Left renal pelvis (tissue), 4 donors: ENCODE measurements at regions not wholly inside any gene's neighbourhood (a gene's known extent, or its start where the extent isn't known, plus 50 kb on each side); places are given as distances from the start of the nearest gene placed in this dataset.
"Not testable (repeated sequence)": the region's sequence is repeated elsewhere in the genome, so short reads cannot be mapped to it uniquely, and the experiment has no call there.

Source experiments
- DNase-seq, 4 donors: peaks; one replicate each; pipeline ENCODE4 v3.0.0-alpha.2; 2013; ENCODE audit warnings: low read depth in 4 of 4, low spot score in 3 of 4

DNA sequence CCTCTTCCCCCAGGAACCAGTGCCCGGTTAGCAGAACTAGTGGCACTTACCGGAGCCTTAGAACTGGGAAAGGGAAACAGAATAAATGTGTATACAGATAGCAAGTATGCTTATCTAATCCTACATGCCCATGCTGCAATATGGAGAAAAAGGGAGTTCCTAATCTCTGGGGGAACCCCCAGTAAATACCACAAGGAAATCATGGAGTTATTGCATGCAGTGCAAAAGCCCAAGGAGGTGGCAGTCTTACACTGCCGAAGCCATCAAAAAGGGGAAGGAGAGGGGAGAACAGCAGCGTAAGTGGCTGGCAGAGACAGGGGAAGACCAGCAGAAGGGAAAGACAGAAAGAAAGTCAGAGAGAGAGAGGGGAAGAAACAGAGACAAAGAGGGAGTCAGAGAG, 556.7 kb upstream of the SPRY2 start:
- not testable (repeated sequence) for DNase-seq

DNA sequence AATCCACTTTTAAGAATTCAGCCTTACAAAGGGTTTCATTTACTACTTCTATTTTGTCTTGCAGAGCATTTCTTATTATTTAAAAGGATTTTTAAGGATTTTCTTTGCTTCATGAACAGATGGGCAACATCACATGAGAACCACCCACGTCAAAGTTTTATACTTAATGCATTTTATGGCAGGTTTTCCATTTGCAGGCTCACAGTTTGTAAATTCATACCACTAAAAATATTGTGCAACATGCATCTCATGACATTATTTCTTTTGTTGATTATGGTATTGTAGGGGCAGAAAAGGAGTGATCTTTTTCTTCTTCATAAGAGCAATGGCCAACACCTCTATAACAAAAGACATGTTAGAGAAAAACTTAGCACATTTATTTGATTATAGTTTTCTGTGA, 554.0 kb upstream of the SPRY2 start:
- DNase-seq: no peak

DNA sequence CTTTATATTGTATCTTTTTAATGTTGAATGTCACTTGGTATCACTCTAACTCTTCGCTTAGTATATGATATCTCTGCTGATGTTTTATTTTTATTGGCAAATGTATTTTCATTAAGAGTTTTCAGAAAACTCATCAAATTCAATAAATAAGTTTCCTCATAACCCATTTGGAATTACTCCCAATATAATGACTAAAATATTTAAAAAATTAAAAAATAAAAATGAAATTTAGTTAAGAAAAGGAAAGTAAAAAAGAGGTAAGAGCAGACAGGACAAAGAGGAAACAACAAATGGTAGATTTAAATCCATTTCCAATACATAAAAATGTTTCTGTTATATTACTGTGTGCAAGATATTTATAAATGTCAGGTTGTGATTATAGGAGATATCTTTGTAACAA, 548.9 kb upstream of the SPRY2 start:
- no peak for DNase-seq

DNA sequence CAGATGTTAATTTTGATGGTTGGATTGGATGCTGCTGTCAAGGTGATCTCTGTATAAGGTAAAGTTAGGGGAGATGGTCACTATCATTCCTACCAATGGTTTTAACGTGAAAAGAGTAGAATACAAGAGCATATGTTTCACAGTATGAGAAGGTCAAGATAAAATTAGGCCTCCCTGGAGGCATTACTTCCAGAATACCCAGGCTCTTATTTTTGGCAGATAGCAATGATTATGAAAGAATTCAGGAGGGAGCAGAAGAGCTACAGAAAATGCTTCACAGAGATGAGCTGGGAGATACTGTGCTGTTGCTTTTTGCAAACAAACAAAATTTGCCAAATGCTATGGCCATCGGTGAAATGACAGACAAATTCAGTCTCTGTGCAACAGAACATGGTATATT, 547.5 kb upstream of the SPRY2 start:
- DNase-seq: no peak

DNA sequence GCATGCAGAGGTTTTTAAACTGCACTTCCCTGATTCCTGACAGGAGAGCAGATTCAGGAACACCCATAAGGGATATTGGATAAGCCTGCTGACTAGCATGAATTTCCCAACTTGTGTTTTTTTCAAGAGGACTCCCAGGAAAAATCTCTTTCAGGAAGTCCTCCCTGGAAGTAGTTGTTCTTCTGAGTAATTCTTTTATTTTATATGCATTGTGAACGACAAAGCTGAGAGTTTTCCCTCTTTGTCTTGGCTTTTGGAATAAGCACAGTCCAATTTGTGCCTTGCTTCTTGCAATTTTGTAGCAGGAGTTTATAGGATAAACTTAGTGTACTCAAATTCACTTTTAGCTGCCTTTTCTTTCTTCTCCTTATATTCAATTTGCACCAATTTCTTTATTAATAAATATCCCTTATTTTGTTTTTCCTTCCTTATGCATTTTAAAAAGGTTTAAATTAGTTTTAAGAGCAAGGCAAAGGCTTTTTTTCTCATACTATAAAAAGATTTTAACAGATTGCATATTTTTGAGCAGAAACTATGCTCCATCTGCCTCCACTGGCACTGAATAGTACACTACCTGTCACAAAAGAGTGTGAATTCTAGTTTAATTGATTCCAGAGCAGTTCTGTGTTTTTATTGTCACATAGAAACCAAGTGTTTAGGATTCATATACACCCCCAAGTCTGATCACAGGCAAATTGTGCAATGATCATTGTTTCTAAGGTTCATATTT, 543.3 kb upstream of the SPRY2 start:
- DNase-seq: no peak

DNA sequence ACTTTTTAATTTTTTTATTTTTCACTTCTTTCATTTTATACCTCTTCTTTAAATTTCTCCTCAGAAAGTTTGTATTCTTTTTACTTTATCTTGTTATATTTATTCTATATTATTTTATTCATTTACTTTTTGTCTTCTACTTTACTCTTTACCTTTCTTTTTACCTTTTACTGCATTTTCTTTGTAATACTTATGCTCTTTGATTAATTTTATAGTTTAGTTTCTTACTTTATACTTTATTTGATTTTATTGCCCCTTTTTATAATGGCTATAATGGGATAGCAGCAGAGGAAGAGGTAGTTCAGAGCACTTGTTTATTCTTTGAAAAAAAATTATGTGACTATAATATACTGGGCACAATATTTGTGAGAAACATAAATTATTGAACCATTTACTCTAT, 542.6 kb upstream of the SPRY2 start:
- DNase-seq: no peak

DNA sequence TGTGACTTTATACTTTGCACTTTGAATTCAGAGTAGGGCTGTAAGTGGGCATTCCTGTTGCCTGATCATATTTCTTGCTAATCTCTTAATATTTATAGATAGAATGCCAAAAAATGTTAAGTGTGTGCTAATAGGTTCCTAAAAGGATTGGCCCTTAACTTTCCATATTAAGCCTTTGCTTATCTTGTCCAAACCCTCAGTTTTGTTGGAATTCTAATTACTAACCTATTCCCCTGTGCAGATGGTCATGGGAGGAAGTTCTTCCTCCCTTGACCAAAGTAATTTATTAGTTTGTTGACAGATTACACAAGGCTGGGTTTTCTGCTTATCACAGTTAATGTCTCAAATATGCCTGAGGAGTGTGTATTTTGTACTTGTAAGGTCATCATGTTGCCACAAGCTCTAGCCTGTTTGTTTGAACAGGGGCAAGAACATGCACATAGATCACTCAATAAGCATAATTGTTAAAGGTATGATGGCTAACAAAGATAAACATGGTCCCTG, 541.1 kb upstream of the SPRY2 start:
- DNase-seq: no peak

DNA sequence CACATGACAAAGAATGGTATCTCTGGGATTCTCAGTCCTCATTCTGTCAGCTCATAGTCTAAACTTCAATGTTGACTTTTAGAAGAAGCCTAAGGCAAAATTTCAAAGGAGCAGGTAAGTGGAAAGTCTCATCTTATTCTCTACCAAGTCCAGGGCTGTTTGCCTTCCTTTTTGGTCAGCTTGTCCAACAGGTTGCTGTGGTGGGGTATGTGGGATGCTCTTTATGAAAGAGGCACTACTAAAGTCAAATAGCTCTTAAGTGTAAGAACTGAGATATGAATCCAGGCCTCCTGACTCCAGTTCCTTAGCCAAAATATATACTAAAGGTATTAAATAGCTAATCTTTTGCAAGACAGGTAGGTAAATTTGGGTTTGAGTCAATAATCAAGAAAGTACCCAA, 540.6 kb upstream of the SPRY2 start:
- DNase-seq: no peak

DNA sequence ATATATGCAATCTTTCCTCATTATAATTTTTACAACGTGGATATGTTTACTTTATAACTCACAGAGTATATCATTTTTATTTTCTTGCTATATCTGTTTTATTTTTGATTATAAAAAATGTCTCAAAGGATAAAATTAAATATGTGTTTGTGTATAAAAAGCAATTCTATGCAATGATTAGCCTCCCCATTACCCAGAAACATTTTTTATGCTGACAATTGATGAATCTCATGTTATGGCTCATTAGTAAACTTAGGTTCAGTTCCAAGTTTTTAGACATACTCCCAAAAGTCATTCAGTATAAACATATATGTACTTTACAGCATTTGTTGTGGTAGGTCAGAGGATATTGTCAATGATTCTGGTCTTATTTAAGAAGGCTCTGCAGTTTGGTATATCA, 540.1 kb upstream of the SPRY2 start:
- peak in 2 of 4 donors; percentile 14 to 24 for DNase-seq

DNA sequence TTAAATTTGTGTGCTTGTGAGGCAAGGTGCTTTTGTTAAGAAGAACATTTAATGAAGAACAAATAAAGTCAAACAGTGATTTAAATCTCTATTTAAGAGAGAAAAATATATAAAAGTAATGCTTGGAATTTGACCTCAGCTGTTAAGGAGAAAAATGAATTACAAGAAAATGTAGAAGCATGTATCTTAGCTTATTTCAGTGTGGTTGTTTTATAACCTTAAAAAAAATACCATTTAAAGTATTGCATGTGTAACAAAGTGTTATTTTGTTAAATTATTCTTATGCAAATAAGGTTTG, 537.0 kb upstream of the SPRY2 start:
- DNase-seq: no peak

DNA sequence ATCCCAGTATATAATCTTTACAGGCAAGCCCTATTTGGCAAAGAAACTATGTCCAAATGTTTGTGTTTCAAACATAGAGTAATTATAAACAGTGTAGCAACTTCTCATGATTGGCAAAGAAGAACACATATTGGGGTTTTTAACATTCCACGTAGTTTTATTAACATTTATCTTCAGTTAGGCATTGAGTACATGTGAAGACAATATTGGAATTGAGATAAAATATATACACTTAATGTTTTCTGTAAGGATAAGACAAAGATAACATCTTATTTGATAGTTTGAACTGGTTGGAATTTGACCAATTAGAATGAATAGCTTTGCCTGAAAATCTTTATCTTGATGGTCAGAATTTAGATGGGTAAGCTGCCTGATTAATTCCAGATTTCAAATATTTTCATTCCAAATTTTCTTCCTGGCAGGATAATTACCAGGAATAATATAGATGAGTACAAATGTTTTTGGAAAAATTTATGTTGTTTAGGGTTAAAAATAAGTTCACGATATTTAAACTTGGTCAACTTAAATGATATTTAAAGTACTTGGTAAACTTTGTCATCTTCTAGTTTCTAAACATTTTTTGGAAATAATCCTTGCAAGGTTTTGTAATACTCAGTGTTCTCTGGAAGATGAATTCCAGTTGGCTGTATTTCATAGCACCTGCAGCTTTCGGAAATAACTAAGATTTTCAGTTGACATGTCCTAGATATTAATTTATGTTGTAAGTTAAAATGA, 536.5 kb upstream of the SPRY2 start:
- DNase-seq: no peak

DNA sequence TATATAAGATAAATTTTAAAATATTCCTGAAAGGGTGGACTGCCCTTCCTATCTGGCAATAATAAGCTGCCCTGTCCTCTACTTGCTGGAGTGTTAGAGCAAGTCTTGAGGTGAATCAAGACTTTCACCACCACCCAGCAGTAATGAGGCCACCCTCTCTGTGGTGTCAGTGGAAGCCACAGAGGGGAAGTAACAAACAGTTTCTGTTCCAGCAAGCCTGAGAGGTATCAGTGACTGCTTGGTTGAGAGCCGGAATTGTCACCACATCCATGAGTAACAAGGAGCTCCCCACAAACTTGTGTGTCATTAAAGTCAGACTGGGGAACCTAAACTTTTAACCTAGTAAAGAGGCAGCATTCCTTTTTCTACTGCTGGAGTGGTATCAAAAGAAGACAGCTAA, 532.7 kb upstream of the SPRY2 start:
- DNase-seq: no peak

DNA sequence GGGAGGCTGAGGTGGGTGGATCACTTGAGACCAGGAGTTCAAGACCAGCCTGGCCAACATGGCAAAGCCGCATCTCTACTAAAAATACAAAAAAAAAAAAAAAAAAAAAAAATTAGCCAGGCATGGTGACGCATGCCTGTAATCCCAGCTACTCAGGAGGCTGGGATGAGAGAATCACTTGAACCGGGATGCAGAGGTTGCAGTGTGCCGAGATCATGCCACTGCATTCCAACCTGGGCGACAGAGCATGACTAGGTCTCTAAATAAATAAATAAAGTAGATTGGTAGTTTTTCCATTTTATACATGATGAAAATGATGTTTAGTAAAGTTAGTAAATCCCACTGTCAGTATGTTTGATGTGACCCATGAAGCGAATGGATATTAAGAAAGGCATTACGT, 531.0 kb upstream of the SPRY2 start:
- DNase-seq: not testable (repeated sequence)

DNA sequence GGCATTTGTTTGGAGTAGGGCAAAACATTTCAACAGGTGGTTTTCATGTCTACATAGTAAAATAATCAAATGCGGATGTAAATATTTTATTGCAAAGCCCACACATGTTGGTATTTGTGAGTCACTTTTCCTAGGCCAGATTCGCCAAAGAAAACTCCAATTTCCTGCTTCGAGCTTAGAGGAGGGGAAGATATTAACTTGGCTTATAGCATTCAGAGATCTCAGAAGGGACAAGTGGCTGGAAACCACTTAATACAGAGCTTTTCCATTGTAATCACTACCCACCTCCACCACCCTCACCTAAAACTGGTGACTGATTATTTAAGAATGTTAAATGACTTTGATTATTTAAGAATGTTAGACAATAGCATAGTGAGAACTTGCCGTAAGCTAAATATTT, 530.6 kb upstream of the SPRY2 start:
- no peak for DNase-seq

DNA sequence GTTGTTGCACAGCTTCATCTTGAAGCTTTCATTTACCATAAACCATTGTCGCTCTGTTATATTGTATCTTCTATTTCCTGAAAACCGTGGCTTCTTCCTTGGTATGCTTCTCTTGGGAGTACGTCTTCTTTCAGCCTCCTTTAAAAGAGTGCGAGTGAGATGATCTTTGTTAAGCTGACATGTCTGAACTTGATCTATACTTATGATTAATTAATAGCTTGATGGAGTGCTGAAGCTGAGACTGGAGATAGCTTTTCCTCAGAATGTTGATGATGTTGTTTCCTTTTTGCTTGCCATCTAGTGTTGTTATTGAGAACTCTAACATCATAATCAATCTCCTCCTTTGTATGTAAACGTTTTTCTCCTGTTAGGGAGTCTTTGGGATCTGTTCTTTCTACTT, 529.3 kb upstream of the SPRY2 start:
- DNase-seq: no peak

DNA sequence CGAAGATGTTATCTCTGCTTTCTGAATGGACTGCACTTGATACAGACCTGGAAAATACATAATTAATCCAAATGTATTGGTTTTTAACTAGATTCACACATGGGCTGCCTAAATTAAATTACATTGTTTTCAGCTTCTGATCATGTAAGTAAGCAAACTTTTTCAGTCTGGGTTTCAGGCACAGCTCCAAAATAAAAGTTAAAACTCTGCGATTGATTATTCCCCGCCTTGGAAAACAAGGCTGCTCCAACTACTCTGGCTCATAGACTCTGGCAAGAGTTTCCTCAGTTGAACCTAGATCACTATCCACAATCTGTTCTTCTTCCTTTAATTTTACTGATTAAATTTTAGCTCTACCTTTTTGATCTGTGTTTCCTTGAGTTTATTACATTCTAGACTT, 526.0 kb upstream of the SPRY2 start:
- no peak for DNase-seq

DNA sequence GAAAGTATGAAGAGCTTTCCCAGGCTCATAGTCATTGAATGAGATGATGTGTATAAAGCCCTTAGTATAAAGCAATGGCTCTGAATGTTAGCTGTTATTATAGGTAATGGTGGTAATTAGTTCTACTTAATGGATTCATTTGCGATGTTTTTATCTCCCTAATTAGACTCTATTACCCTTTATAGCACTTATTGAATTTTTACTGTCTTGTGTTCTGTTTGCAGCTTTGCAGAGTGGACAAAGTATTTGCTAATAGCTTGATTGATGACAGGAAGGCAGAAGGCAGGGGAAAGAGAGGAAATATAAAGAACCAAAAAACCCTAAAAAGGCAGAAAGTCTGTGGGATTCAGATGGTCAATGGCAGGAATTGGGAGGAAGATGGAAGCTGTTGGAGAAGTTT, 524.4 kb upstream of the SPRY2 start:
- no peak for DNase-seq

DNA sequence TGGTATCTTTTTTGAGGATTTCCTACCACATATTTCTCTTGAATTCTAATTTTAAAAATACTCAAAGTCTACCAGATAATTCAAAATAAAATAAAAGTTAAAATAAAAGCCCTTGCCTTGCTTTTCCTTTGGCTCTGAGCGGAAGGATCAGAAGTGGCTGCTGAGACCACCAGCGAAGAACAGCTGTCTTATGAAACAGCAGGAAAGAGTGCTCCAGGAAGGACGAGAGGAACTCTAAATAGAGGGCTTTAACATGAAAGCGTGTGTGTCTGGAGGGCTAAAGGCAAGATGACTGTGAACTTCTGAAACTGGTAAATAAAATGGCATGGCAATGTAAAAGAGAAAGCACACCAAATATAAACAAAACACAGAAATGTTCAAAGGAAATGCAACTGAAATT, 521.5 kb upstream of the SPRY2 start:
- no peak for DNase-seq

DNA sequence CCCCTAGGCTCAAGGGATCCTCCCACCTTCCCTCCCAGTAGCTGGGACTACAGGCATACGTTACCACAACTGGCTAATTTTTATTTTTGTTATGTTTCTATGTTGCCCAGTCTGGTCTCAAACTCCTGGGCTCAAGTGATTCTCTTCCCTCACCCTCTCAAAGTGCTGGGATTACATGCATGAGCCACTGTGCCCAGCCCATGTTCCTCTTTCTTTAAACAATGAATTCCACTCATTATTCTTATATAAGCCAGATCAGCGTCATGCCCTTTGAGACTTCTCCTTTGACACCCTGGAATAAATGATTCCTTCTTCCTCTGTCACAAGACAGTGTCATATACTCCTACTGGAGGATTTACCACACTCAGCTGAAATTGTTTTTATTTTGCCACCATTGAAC, 519.9 kb upstream of the SPRY2 start:
- DNase-seq: no peak

DNA sequence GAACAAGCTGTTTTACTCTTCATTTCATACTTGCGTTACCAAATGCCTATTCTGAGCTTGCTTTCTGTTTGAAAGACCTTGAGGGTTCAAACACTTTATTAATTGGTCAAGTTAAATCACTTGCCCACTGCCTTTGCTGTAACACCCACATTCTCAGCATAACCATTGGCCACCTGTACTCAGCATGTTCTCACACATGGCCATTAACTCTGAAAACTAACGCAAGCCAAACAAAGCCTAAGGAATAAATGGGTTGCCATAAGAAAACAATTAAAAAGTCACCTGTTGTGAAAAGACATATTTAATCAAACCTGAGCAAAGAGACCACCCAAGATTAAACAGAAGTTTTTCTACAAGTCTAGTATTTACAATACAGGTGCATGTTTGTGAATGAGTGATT, 517.2 kb upstream of the SPRY2 start:
- DNase-seq: no peak

DNA sequence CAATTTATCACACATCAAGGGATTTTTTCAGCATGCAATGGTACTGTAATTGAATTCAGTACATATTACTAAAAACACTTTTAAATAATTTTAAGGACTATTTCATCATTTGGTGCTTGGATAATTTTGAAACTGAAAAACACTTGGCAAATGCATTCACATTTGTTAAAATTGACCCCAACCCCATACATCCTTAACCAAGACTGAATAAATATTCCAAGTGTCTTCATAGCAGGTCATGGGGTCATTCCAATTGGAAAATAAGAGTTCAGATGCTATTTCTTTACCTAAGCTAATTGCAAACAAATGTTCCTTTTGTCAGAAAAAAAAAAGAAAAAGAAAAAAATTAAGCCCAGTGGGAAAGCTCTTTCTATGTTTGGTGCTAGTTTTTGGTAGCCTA, 516.4 kb upstream of the SPRY2 start:
- no peak for DNase-seq

DNA sequence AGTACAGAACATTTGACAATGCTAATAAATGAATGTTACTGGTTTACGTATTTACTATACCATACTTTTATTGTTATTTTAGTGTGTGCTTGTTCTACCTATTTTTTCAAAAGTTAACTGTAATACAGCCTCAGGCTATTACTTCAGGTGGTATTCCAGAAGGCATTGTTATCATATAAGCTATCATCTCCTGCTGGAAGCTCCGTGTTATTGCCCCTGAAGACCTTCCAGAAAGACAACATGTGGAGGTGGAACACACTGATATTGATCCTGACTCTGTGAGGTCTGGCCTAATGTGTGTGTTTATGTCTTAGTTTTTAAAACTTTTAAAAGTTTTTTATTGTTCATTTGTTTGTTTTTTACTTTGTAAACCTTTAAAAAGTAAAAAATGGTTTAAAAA, 509.8 kb upstream of the SPRY2 start:
- no peak for DNase-seq

DNA sequence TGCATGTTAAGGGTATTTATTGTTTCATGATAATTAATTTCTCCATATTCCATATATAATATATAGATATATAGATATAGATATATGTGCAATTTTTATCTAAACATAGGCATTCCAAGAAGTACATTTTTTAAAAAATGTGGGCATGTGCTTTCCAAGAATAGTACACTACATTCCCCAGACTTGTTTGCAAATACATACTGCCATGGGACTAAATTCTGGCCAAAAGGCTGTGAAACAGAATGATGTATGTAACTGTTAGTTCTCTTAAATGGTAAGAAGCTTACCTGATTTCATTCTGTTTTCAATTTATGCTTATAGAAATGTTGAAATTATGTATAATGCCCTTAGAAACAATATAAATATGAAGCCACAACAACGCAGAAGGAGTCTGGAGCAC, 503.2 kb upstream of the SPRY2 start:
- DNase-seq: no peak
